Ecto neural progenitor cell (in vitro differentiated cells): ENCODE measurements at regions not wholly inside any gene's neighbourhood (a gene's known extent, or its start where the extent isn't known, plus 50 kb on each side); places are given as distances from the start of the nearest gene placed in this dataset.
"Not testable (repeated sequence)": the region's sequence is repeated elsewhere in the genome, so short reads cannot be mapped to it uniquely, and the experiment has no call there.

Experiments used
- DNase-seq: peaks from one replicate; pipeline ENCODE4 v3.0.0-alpha.2; 2018; ENCODE audit warnings: low spot score

GRCh38 chr2:87431051-87431450 lies 316.8 kb upstream of the PLGLB2 start:
- not testable (repeated sequence) for DNase-seq

DNA sequence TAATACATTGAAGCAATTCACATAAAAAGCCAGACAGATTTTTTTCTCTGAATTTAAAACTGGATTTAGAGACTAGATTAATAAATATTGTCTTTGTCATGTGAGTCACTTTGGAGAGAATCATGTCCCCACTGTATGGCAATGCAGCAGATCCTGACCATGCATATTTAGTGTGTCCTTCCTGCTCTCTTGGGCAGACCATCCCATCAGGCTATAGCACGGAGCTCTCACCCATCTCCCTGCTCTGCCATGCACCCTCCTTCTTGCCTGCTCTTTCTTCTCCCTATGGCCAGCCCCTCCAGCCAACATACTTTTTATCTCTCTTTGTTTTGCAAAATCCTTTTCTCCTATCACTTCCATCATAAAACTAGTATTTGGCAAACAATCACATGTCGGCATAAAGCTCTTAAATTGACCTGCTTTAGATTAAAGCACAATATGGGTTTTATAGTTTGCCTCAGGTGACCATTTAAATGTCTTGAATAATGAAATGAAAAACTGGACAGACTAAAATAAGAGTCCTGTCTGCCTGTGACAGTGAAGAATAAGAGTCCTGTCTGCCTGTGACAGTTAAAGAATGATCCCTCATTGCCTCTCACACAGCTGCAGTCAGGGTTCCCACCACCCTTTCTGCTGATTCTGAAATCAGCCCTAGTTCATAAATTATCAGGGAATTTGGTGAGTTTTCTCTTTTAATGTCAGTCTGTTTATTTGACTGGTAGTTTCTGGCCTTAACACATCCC lies 315.0 kb upstream of the PLGLB2 start:
- DNase-seq: not testable (repeated sequence)

DNA sequence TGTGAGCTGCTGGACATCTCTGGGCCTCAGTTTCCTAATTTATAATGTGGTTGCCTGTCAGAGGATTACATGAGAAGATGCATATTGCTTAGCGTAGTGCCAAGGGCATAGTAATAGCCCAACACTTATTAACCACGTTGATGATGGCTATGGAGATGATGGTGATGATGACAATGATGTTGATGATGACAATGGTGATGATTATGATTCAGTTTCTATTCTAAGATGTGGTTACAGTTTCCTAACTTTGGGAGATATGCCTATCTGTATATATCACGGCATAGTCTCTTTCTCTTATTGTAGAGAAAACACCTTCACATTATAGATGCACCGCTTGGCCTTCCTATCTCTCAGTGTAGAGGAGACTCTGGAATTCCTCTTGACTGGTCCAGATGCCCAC lies 311.9 kb upstream of the PLGLB2 start:
- not testable (repeated sequence) for DNase-seq

DNA sequence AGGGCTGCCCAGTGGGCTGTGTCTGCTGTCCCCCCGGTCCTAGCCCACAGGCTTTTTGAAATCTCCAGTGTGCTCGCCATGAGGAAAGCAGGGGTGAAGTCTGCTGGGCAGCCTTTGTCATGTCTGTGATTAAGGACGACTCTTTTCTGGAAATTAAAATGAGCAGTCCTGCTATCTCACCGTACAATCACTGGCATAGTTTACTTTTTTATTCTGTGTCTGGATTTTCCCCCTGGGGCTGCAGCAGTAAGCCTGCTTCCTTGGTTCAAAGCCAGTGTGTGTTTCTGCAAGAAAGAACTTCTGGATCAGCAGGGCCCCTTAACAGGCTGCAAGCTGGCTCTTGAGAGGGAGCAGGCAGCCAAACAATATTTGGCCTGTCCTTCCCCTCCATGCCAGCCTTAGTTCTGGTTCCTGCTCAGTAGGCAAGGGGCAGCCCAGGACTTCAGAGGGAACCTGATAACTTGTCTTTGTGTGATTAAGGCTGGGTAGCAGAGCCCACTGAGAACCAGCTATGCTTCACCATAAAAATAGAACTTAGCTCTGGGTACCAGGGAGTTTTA lies 310.1 kb upstream of the PLGLB2 start:
- DNase-seq: not testable (repeated sequence)

DNA sequence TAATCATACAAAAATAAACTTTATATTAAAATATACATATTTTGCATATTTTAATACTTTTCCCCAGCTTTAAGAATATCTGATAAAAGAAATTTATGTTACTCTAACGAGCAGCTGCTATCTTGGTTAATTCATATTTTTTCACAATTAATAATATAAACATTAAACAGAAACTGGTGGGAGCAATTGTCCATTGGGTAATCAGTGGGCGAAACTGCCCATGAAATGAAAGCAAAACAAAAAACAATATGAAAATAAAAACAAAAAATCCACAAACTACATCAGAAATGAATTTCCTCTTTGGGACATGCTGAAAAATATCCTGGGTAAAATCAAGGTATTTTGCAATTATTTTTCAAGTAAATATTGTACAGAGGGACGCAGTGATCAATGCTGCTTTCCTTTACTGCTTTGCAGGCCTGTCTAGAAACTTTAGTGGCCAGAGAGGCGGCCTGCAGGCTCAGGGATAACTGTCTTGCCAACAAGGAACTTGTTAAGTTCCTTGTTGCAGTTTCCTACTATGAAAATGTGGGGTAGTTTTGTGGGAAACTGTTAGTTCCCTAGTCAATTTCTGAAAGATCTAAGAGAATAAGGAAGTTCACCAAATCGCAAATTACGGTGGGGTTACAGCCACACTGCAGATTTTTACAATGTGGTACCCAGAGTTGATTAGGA lies 309.0 kb upstream of the PLGLB2 start:
- DNase-seq: not testable (repeated sequence)

DNA sequence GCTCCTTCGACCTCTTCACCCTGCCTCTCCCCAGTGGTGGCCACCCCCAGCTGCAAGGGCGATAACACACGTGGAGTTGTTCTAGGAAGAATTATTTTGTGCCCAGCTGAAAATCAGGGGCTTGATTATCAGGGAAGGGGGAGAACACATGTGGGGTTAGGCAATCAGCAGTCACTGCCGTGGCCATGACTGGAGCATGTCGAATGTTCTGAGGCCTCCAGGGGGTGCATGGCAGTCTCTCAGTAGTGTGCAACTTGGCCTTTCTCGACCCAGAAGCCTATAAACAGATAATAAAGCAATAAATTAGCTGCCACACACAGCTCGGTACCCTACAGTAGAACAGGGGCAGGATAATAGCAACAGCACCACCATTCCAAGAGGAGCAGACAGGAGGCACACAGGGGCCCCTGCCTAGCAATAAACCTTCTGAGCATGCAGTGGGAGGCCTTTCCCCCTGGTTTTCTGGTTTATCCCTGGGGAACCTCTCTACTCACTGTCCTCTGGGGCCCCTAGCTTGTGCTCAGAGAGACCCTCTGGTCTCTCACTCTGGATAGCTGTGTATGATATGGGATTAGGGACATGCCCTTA lies 308.2 kb upstream of the PLGLB2 start:
- not testable (repeated sequence) for DNase-seq

DNA sequence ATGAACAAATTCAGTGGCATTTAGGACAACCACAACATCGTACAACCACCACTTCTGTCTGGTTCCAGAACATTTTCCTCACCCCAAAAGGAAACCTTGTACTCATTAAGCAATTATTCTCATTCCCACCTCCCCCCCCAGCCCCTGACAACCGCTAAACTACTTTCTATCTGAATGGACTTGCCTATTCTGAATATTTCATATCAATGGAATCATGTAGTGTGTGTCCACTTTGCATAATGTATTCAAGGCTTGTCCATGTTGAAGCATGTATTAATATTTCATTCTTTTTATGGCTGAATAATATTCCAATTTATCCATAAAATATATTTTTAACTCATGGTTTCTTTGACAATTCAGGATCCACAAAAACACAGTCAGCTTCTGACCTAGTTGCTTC lies 307.2 kb upstream of the PLGLB2 start:
- DNase-seq: not testable (repeated sequence)

DNA sequence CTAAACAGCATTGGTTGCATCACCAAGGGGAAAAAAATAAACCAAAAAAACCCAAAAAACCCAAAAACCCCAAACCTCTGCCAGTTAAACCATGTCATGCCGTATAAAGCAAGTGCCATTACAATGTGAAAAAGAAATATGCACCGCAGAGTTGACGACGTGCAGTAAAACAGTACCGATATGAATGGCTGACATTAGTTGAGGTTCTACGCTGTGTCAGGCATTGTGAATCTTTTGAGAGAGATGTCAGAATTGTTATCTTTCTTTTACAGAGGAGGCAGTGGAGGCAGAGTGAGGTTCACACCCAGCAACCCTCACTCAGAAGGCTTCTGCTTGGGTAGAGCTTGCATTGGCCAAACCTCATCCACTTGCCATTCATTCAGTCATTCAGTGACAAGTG lies 306.5 kb upstream of the PLGLB2 start:
- not testable (repeated sequence) for DNase-seq

DNA sequence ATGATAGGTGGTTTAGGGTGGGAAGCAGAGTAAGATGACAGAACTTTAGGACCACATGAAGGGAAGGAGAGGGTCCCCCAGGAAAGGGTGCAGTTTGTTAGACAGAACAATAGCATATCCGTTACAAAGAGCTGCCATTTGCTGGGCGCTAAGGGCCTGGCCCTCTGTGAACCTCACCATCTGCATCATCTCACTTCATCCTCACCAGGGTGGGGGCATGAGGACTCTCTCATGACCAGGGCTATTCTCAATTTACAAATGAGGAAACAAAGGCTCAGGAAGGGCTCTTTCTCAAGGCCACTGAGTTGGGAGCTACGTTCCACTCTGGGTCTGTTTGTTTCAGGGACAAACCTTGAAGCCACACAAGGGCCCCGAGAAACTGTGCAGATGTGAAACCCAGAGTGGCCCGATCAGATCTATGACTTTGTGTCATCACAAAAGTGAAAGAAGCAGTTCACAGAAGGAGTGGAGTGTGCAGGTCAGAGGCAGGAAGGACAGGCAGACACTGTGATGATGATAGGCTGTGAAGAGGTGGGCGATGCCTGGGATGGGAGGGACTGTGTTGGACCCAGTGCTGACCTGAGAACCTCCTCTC lies 304.8 kb upstream of the PLGLB2 start:
- DNase-seq: not testable (repeated sequence)

- not testable (repeated sequence) for DNase-seq
Measured at GRCh38 chr2:87444951-87445350, 302.9 kb upstream of the PLGLB2 start.

DNA sequence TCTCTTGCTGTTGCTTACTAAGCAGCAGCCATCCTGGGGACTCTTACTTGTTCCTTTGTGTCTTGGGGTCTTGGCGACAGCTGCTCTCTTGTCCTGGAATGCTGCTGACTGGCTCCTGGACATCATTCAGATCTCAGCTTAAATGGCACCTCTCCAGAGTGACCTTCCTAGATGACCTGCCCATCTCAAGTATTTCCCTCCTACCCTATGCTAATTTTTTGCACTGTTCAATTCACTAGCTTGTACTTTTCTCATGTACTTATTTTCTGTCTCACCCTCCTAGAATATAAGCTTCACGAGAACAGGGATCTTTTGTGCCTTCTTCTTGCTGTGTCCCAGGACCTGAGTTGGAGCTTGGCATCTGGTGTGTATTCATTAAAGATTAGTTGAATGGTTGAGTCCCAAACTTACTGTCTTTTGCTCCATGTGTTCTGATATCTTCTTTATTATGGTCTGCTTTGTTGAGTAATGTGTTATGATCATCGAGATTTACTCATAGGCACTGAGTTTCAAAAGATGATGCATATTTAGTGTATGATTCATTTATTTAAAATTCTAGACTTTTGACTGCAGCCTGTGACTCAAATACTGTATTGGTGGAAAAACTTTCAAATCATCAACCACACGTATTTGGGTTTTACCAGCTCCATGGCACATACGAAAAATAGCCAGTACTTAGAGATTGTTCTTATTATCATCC lies 302.1 kb upstream of the PLGLB2 start:
- DNase-seq: not testable (repeated sequence)

DNA sequence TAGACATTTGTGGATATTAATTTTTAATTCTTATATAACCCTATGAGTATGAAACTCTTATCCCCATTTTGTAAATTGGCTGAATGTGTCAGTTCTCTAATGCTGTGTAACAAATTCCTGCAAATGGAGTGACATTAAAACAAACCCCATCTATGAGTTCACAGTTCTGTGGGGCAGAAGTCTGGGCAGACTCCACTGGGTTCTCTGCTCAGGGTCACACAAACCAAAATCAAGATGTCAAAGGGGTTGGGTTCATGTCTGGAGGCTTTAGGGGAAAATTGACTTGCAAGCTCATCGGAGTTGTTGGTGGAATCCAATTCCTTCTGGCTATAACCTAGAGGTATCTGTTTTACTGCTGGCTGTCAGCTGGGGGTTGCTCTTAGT lies 301.6 kb upstream of the PLGLB2 start:
- DNase-seq: not testable (repeated sequence)

DNA sequence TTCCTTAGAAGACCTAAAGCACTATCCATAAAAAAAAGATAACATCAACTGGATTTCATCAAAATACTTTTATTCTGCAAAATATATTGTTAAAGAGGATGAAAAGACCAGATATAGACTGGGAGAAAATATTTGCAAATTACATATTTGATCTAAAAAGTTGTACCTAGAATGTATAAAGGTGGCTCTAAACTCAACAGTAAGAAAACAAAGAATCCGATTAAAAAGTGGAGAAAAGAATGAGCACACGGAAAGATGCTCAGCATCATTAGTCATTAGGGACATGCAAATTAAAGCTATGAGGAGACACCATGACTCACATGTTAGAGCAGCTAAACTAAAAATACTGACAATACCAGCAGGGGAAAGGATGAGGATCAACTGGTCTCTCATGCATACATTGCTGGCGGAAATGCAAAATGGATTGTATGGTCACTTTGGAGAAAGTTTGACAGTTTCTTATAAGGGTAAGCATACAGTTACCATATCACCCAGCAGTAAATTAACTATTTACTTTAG lies 298.4 kb upstream of the PLGLB2 start:
- not testable (repeated sequence) for DNase-seq

DNA sequence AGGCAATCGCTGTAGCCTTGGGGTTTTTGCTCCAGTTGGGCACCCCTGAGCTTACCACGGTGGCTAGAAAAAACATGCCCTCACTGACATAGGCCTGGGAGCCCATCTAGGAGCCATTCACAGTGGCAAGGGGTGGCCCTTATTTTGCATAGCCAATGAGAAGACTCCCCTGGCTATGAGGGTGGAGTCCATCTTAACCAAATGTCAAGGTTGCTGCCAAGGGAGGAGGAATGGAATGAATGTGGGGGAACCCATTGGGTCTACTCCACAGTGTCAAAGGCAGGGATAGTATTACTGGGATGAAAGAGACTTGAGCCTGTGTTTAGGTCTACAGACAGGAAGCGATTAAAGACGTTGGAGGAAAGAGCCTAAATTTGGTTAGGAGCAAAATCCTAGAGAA lies 295.7 kb upstream of the PLGLB2 start:
- DNase-seq: not testable (repeated sequence)

DNA sequence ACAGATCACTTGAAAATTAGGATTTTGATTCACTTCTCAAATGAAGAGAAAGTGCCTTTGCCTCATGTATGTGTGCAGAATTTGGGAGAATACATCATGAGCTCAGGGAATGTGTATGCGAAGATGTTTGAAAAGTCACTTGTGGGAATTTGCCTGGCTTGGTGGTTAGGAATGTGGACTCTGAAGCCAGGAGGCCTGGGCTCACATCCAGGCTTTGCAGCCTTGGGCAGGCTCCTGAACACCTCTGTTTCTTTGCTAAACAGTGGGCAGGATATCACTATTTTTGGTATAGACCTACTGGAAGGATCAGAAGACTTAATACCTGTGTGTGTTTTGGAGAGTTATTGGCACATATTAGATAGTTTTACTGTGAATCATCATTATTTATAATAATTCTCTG lies 295.0 kb upstream of the PLGLB2 start:
- not testable (repeated sequence) for DNase-seq

- not testable (repeated sequence) for DNase-seq
Measured at GRCh38 chr2:87453965-87454364, 293.9 kb upstream of the PLGLB2 start.

DNA sequence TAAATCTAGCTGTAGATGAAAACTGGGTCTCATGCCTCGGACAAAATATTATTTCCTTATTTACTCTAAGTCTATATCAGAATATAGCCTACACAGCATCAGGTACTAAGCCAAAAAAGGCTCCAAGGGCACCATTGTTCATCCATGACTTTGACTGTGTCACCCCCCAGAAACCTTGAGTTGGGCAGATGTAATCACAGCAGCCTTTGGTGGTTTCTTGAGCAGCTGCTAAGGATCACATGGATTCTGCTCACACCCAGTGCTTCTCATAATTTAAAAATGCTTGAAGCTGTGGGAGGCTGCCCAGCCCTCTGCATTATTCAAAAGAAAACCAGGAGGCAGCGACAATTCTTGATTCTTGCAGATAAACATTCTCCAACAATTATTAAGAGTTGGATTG lies 293.5 kb upstream of the PLGLB2 start:
- not testable (repeated sequence) for DNase-seq

- DNase-seq: not testable (repeated sequence)
Measured at GRCh38 chr2:87455209-87455853, 292.6 kb upstream of the PLGLB2 start.

GRCh38 chr2:87455854-87456249 lies 292.0 kb upstream of the PLGLB2 start:
- DNase-seq: not testable (repeated sequence)

GRCh38 chr2:87456477-87457128 lies 291.3 kb upstream of the PLGLB2 start:
- DNase-seq: not testable (repeated sequence)
